ENCODE measurements at regions not wholly inside any gene's neighbourhood (a gene's known extent, or its start where the extent isn't known, plus 50 kb on each side); places are given as distances from the start of the nearest gene placed in this dataset.

DNA sequence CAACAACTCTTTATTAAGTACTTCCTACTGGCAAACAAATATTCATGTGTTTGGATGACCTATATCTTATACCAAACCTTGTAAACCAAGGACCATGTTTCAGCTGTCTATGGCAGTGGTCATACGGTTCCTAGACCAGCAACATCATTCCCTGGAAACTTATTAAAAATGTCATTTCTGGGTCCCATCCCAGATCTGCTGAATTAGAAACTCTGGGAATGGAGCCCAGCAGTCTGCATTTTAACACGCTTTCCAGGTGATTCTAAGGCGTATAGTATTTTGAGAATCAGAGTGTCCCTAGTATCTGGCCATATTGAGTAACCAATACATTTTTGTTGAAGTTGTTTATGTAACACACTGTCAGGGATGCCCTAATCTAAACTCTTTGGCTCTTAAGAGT, 363.4 kb upstream of the LRRC3B start:
- TF ChIP-seq SUZ12 (IDR thresholded peaks at IDR 0.05; ENCODE audit: extremely low read depth, insufficient read depth, insufficient read length), result no peak
- no peak for TF ChIP-seq YY1 (IDR thresholded peaks at IDR 0.05; ENCODE audit: insufficient read depth, insufficient read length)

Data from NT2/D1 (cell line).